DND-41 (cell line): ENCODE measurements at regions not wholly inside any gene's neighbourhood (a gene's known extent, or its start where the extent isn't known, plus 50 kb on each side); places are given as distances from the start of the nearest gene placed in this dataset.

Source experiments
- EZH2 ChIP-seq: IDR thresholded peaks from 3 replicates; pipeline ENCODE4 v1.6.1; 2012; ENCODE audit warnings: borderline replicate concordance, low read depth, mild to moderate bottlenecking, moderate library complexity, low read length, inconsistent platforms; ENCODE audit not compliant: severe bottlenecking
- TF ChIP-seq, protein P1 (sequence below): IDR thresholded peaks from 2 replicates; pipeline ENCODE4 v1.5.1; 2012; ENCODE audit warnings: borderline replicate concordance, low read length, moderate library complexity, mild to moderate bottlenecking; ENCODE audit not compliant: poor library complexity, severe bottlenecking; ENCODE audit errors: extremely low read depth

DNA sequence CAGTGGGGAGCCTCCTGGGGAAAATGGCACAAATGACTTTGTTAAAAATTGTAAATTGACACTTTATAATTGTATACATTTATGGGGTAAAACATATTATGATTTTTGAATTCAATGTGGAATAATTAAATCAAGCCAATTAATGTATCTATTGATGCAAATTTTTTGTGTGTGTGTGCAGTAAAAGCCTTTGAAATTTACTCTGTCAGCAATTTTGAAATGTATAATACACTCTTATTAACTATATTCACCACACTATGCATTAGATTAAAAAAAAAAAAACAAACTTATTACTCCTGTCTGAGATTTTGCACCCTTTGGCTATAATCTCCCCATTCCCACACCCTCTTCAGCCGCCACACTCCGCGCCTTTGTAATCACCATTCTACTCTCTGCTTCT lies 119.2 kb downstream of the S1PR1 start:
- TF ChIP-seq, protein P1, sequence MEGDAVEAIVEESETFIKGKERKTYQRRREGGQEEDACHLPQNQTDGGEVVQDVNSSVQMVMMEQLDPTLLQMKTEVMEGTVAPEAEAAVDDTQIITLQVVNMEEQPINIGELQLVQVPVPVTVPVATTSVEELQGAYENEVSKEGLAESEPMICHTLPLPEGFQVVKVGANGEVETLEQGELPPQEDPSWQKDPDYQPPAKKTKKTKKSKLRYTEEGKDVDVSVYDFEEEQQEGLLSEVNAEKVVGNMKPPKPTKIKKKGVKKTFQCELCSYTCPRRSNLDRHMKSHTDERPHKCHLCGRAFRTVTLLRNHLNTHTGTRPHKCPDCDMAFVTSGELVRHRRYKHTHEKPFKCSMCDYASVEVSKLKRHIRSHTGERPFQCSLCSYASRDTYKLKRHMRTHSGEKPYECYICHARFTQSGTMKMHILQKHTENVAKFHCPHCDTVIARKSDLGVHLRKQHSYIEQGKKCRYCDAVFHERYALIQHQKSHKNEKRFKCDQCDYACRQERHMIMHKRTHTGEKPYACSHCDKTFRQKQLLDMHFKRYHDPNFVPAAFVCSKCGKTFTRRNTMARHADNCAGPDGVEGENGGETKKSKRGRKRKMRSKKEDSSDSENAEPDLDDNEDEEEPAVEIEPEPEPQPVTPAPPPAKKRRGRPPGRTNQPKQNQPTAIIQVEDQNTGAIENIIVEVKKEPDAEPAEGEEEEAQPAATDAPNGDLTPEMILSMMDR, result no peak
- no peak for TF ChIP-seq EZH2
